SHP77 treated with DMSO at 0.1 percent for 48 hours (cell line): ENCODE measurements at regions not wholly inside any gene's neighbourhood (a gene's known extent, or its start where the extent isn't known, plus 50 kb on each side); places are given as distances from the start of the nearest gene placed in this dataset.

Source experiments
- DNase-seq: peaks from one replicate; lab custom pipeline; 2025; lab: John Stamatoyannopoulos, UW

- DNase-seq: no peak
Measured at GRCh38 chr11:13104619-13105236, 95.6 kb downstream of the RASSF10 start.

DNA sequence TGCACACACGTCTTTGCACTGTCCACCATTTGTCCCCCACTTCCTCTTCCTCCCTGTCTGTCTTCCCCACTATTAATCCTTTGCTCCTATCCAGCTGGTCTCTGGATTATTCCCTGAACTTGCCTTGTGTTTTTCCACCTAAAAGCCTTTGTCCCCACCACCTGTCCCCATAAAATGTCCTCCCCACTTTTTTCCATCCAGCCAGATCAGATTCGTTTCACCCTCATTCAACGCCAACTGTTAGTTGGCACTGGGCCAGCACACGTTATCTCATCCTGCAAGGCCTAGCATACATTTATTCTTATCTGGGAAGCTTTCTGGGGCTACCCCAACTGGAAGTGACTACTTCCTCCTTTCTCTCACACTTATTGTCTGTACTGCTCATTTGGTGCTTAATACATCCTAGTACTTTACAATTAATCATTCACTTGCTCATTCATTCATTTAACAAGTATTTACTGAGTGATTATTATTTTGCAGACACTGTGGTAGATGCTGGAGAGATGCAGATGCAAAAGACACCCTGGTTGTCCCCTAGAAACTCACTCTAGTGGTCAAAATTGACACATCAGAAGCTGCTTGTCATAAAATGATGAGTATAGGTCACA is 96.2 kb downstream of the RASSF10 start:
- no peak for DNase-seq

- DNase-seq: no peak
Measured at GRCh38 chr11:13107544-13108044, 98.5 kb downstream of the RASSF10 start.

DNA sequence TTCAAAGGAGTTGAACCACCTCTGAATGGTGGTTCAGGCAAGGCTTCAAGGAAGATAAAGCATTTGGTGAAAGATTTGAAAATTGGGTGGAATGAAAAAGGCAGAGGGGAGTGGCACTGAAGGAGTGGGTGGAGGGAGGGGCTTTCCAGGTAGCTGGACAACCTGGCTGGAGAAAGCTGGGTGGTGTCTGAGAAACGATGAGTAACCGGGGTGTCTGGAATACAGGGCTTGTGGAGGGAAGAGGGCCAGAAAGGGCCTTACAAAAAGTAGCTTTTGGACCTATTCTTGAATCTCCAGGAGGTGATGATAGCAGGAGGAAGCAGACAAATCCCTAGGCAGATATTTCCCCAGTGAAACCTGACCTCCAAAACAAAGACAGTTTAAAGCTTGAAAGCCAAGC is 99.3 kb downstream of the RASSF10 start:
- no peak for DNase-seq

GRCh38 chr11:13109616-13110015 is 100.5 kb downstream of the RASSF10 start:
- no peak for DNase-seq

DNA sequence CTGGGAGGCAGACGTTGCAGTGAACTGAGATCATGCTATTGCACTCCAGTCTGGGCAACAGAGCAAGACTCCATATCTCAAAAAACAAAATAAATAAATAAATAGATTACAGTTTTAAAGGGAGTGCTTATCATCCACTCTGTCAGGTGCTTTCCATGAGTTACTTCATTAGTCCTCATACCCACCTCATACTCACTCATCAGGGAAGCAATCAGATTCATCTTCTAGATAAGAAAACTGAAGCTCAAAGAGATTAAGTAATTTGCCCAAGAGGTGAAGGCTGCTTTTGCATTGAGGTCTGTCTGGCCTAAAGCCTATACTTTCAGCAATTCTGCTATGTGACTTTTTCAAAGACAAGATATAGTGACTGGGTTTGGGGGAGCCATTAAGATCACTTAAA is 101.0 kb downstream of the RASSF10 start:
- DNase-seq: no peak

DNA sequence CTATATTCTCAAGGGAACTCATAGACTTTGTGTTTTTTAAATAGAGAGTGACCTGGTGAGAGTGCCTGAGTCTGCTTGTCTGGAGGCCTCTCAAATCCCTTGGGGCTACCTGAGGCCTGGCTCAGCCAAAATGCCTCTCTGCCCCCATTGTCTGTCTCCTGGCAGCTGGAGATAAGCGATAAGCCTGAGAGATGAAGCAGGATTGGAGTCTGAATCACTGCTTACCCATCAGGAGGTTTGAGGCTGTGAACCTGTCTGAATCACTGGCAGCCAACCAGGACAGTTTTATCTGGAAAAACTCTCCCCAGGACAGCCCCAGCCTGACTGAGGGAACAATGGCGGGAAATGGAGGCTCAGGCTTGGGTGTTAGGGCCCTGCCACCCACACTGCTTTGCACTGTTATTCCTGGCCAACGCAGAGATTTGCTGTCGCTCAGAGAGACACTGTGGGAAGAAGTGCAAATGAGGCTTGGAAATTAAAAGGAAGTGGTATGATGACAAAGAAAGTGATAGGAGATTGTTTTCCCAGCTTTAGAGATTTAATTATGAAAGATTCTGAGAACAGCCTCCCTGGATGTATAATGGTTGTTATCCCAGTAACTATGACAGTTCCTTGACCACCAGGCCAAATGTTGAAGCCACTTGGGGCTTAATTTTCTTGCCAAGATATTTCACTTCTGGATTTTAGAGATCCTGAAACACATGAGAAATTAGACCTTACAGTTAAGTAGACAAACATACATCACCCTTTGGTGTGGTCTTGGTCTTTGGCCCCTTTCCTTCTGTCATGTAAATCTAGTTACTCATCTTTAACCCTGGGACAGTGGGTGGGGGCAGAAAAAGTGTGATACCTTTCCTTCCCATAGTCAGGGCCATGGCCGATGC is 102.1 kb downstream of the RASSF10 start:
- no peak for DNase-seq

DNA sequence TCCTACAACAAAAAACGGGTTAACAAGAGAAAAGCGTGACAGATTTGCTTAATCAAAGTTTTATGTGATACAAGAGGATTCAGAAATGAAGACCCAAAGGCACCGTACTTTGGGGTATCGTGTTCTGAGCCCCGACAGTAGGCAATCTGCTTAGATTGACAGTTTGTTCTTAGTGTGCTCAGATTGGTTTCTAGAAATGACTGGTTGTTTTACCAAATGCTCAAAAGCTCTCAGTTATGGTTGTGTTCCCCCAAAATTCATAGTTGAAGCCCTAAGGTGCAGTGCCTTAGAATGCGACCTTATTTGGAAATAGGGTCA is 102.7 kb downstream of the RASSF10 start:
- no peak for DNase-seq

- DNase-seq: peak; percentile 49
Measured at GRCh38 chr11:13114566-13115379, 105.7 kb downstream of the RASSF10 start.

DNA sequence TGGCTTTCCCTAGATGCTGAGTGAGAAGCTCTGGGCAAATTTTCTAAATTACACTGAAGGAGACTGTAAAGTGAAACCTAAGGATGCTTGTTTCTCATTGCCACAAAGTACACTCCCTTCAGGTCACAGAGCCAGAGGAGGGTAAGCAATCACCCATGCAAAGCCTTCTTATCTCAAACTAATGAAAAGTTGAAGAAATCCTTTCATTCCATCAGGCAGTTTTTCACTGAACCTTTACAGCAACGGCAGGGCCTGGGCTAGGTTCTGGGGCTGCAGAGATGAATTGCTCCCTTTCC is 106.2 kb downstream of the RASSF10 start:
- DNase-seq: no peak

DNA sequence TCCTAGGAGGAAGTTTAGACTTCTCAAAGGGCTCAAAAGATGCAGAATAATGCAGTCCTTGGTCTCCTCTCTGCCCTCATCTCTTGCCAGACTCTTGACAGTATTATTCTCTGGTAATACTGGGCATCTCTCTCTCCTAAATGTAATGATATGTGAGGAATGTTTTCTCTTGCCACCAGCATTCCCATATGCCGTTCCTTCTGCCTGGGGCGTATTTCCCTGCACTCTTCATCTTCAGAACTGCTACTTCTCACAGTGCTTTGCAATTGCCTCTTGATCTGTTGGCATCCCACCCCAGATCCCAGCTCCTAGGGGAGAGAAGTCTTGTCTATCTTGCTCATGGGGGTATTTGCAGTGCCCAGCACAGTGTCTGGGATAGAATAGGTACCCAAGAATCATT is 107.4 kb downstream of the RASSF10 start:
- DNase-seq: no peak

GRCh38 chr11:13117344-13117743 is 108.2 kb downstream of the RASSF10 start:
- DNase-seq: no peak

DNA sequence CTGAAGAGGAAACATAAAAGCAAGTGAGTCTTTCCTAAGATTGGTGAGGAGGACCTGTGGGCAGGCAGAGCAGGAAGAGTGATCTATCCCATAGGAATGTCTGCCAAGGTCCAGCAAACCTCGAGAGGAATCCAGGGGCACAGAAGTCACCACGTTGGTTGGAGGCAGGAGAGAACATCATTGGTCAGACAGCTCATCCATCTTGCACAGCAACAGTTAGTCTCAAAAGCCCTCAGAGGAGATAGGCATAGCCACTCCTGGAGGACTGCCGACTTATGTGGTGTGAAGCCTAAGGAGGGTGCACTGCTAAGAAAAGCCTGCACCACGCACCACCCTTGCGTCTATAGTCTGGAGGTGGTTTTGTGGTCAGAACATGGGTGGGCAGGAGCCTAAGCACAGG is 109.1 kb downstream of the RASSF10 start:
- DNase-seq: no peak

DNA sequence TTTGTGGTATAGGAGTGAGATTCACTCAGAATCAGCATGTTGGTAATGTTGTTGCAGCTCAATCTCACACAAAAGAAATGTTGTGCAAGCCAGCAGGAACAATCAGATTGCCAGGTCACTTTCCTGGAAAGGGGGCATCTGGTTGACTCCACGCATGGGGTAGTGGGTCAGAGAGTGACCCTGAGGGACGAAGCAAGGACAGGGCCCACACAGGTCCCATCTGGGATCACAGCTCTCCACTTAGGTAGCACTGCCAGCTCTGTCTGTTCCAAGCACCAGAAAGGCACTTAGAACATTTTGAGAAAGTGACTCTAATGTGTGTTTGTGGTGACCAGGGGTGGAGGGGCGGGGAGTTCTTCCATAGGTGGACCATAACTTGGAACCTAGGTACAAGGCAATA is 109.5 kb downstream of the RASSF10 start:
- DNase-seq: no peak

- DNase-seq: no peak
Measured at GRCh38 chr11:13119361-13119760, 110.2 kb downstream of the RASSF10 start.

DNA sequence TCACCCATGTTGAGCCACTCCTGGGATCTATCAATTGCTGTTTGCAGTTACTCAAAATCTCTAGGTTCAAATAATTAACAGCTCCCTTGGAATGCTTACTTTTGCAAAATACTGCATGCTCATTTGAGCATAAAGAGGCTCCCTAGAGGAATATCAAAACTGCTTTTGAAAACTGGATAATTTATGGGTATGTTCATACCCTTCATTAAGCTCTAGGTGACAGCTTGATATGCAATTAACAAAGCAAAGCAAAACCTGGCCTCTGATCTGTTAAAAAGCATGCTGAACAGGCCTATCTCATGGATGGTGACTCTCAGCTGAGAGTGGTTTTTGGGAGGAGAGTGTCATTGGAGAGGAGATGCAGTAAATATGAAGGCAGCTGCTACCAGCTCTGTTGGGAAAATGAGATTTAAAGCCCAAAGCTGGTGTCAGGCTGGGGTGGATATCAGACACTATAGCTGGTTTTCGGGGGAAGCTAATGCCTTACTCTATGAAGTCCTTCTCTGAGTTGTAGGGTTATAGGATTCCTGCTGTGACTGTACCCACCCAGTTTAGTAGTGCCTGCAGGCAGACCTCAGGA is 110.9 kb downstream of the RASSF10 start:
- DNase-seq: no peak

GRCh38 chr11:13120691-13121090 is 111.6 kb downstream of the RASSF10 start:
- DNase-seq: no peak

DNA sequence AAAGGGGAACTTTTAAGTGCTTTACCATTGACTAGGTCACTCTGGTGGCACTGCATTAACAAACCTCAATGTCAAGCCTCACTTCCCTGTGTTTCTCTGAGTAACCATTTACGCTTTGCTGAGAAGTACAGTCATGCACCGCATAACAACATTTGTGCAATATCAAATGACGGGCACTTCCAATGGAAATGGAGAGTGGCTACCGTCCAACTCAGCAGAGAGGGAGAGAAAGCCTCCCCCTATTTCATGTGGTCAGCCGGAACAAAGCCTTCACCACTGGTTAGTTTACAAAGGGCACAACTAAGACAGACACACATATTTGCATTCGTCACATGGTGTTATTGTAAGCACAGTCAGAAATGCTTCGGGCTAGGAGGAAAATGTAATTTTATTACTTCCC is 117.3 kb downstream of the RASSF10 start:
- no peak for DNase-seq

GRCh38 chr11:13127161-13127560 is 118.0 kb downstream of the RASSF10 start:
- DNase-seq: no peak

- DNase-seq: no peak
Measured at GRCh38 chr11:13128354-13128753, 119.2 kb downstream of the RASSF10 start.

DNA sequence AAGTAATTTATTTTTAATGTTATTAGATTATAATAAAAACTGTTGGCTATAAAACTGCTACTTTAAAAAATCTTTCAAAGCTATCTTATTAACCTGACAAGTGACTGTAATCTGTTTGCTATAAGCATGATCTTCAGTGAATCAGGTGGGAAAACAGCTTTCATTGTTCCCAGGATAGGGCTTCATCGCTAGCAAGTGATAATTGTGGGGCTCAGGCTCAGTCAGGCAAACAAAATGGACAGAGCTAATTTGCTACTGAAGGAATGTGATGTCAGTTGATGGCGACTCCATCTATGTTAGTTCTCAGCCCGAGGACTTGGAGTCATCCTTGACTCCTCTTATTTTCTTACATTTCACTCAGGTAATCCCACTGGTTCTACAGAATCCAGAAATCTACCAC is 125.0 kb downstream of the RASSF10 start:
- no peak for DNase-seq

DNA sequence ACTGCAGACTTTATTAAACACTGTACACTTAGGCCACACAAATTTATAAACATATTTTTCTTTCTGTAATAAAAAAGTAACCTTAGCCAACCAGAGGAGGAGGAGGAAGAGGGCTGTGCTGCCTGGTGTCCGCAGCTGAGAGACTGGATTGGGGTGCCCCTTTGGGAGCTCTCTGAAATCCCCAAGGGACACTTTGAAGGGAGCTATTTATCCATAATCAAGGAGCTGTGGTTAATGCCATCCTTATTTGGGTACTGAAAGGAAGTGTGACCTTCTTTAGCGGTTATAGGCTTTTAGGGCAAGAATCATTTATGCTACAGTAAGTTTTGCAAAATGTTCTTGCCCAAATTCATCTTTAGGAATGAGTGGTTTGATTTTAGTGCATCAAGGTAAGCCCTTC is 125.8 kb downstream of the RASSF10 start:
- no peak for DNase-seq
